NB4 (cell line): ENCODE measurements at regions not wholly inside any gene's neighbourhood (a gene's known extent, or its start where the extent isn't known, plus 50 kb on each side); places are given as distances from the start of the nearest gene placed in this dataset.

Experiments used
- DNase-seq: peaks from one replicate; pipeline ENCODE4 v3.0.0; 2010; ENCODE audit warnings: low read depth
- H3K4me3 ChIP-seq: one replicate; pipeline ENCODE4 v1.5.1; 2011; ENCODE audit warnings: mild to moderate bottlenecking, low read depth, low read length, moderate library complexity
- CTCF ChIP-seq: IDR thresholded peaks from one replicate; pipeline ENCODE4 v1.5.1; 2012; ENCODE audit warnings: low read depth, low read length
- MAX ChIP-seq: IDR thresholded peaks from 2 replicates; pipeline ENCODE4 v1.6.1; 2011; ENCODE audit warnings: low read depth, low read length
- MYC ChIP-seq: IDR thresholded peaks from 2 replicates; pipeline ENCODE4 v1.6.1; 2011; ENCODE audit warnings: low read depth, low read length
- POLR2A ChIP-seq: IDR thresholded peaks from 2 replicates; pipeline ENCODE4 v1.6.1; 2011; ENCODE audit warnings: mild to moderate bottlenecking; ENCODE audit not compliant: insufficient read length; ENCODE audit errors: extremely low read depth

- DNase-seq, result no peak
- H3K4me3 ChIP-seq, result no peak overlapping the region
- no peak for TF ChIP-seq MYC
Measured at GRCh38 chr13:73464758-73465616, 406.2 kb downstream of the KLF5 start.

GRCh38 chr13:73462241-73462640 lies 403.4 kb downstream of the KLF5 start:
- H3K4me3 ChIP-seq, result no peak overlapping the region
- no peak for TF ChIP-seq MAX
- DNase-seq, result no peak

- no peak for TF ChIP-seq MYC
- no peak for TF ChIP-seq MAX
- TF ChIP-seq CTCF, result no peak
- TF ChIP-seq POLR2A, result no peak
- no peak for DNase-seq
- H3K4me3 ChIP-seq, result no peak overlapping the region
Measured at GRCh38 chr13:73451221-73452029, 392.6 kb downstream of the KLF5 start.

- TF ChIP-seq MAX (no peak), CTCF (no peak), POLR2A (no peak), MYC (no peak)
- DNase-seq, result no peak
- no peak overlapping the region for H3K4me3 ChIP-seq
Measured at GRCh38 chr13:73450583-73450982, 391.8 kb downstream of the KLF5 start.

- no peak overlapping the region for H3K4me3 ChIP-seq
- DNase-seq, result no peak
- no peak for TF ChIP-seq POLR2A
- TF ChIP-seq CTCF, result no peak
- TF ChIP-seq MYC, result no peak
- no peak for TF ChIP-seq MAX
Measured at GRCh38 chr13:73449252-73449651, 390.4 kb downstream of the KLF5 start.

GRCh38 chr13:73440296-73440895 lies 381.6 kb downstream of the KLF5 start:
- no peak for TF ChIP-seq MYC
- TF ChIP-seq MAX, result no peak
- no peak for TF ChIP-seq POLR2A
- TF ChIP-seq CTCF, result no peak
- peak; percentile 6 for DNase-seq
- H3K4me3 ChIP-seq, result no peak overlapping the region
